GM12878 (cell line): ENCODE measurements at regions not wholly inside any gene's neighbourhood (a gene's known extent, or its start where the extent isn't known, plus 50 kb on each side); places are given as distances from the start of the nearest gene placed in this dataset.

Experiments
- ATAC-seq: fragments of 200-7000 bp; cut with Tn5 transposase; 3 replicates; pipeline ENCODE4 v1.9.1; 2020; ENCODE audit warnings: mild to moderate bottlenecking, moderate library complexity
- BruUV-seq: library from RNA; stranded (reverse); fragments of 400-500 nt; replicated peaks from 2 replicates; lab custom pipeline; 2021; lab: Mats Ljungman, UMichigan
- CTCF ChIA-PET: fragments of 300-600 bp; sonication (Branson Sonifier 250); formaldehyde crosslinking; extraction: SDS; loops from one replicate; lab custom pipeline; 2021; ENCODE audit warnings: inconsistent platforms; lab: Yijun Ruan, JAX
- POLR2A ChIA-PET: fragments of 350-600 bp; formaldehyde crosslinking; extraction: SDS; loops from one replicate; lab custom pipeline; 2021; ENCODE audit warnings: inconsistent platforms; lab: Charles Lee
- RAD21 ChIA-PET: fragments of 300-600 bp; sonication (Branson Sonifier 250); formaldehyde crosslinking; loops from one replicate; lab custom pipeline; 2023; ENCODE audit warnings: antibody characterized with exemption; ENCODE audit not compliant: unreplicated experiment; lab: Charles Lee
- SMC1A ChIA-PET: fragments of 300-600 bp; sonication (Branson Sonifier 250); formaldehyde crosslinking; loops from one replicate; lab custom pipeline; 2023; ENCODE audit not compliant: unreplicated experiment, uncharacterized antibody; lab: Charles Lee
- DNase-seq: peaks from one replicate; pipeline ENCODE4 v3.0.0-alpha.2; 2011; ENCODE audit warnings: low read depth, low spot score
- FAIRE-seq: peaks from 3 replicates; lab custom pipeline; 2011; peaks lifted over from hg19 to GRCh38; lab: Jason Lieb, UNC
- H2AFZ ChIP-seq: 2 replicates; pipeline ENCODE4 v1.6.0; 2011; ENCODE audit warnings: low read depth, low read length, control low read depth; ENCODE audit not compliant: control insufficient read depth
- H3K27ac ChIP-seq: 2 replicates; pipeline ENCODE4 v1.5.1; 2011; ENCODE audit warnings: control low read depth; ENCODE audit not compliant: control insufficient read depth, insufficient read depth
- H3K27me3 ChIP-seq, 2 experiments: replicated peaks in 1 of 2; 2 replicates each; pipeline versions ENCODE4 v1.6.0 to v1.6.1; 2011; ENCODE audit warnings: low read length in 1 of 2; ENCODE audit not compliant: control insufficient read depth in 2 of 2, insufficient read depth in 2 of 2
- H3K36me3 ChIP-seq, 2 experiments: 2 replicates each; pipeline ENCODE4 v1.5.1; 2011; ENCODE audit warnings: low read length in 1 of 2; ENCODE audit not compliant: control insufficient read depth in 2 of 2, insufficient read depth in 2 of 2
- H3K4me1 ChIP-seq: 2 replicates; pipeline ENCODE4 v1.6.1; 2011; ENCODE audit warnings: mild to moderate bottlenecking, low read length, moderate library complexity, mixed read lengths; ENCODE audit not compliant: control insufficient read depth, insufficient read depth
- H3K4me2 ChIP-seq: 2 replicates; pipeline ENCODE4 v1.6.0; 2011; ENCODE audit warnings: control low read depth; ENCODE audit not compliant: control insufficient read depth, insufficient read depth
- H3K4me3 ChIP-seq: fragments of 200-600 bp; sonication (generic); 2 replicates; pipeline ENCODE4 v1.5.1; 2016
- H3K79me2 ChIP-seq: 2 replicates; pipeline ENCODE4 v1.6.0; 2011; ENCODE audit warnings: low read length; ENCODE audit not compliant: control insufficient read depth, insufficient read depth
- H3K9ac ChIP-seq: 2 replicates; pipeline ENCODE4 v1.8.0; 2011; ENCODE audit warnings: low read length, control low read depth, mixed read lengths; ENCODE audit not compliant: control insufficient read depth, insufficient read depth
- H3K9me3 ChIP-seq: replicated peaks from 3 replicates; pipeline ENCODE4 v1.5.1; 2011; ENCODE audit warnings: mild to moderate bottlenecking, low read length; ENCODE audit not compliant: control insufficient read depth, insufficient read depth
- H4K20me1 ChIP-seq: 2 replicates; pipeline ENCODE4 v1.6.0; 2011; ENCODE audit not compliant: control insufficient read depth, insufficient read depth
- DPF2 ChIP-seq: fragments of 450-650 bp; IDR thresholded peaks from 2 replicates; pipeline ENCODE4 v1.6.1; 2017; ENCODE audit warnings: mild to moderate bottlenecking
- GABPA ChIP-seq: IDR thresholded peaks from 2 replicates; pipeline ENCODE4 v1.6.1; 2014; ENCODE audit warnings: antibody characterized with exemption, low read depth, mild to moderate bottlenecking, inconsistent platforms
- HDAC6 ChIP-seq: fragments of 200-600 bp; sonication (generic); IDR thresholded peaks from one replicate; pipeline ENCODE4 v1.8.0; 2017; ENCODE audit warnings: antibody characterized with exemption; ENCODE audit not compliant: unreplicated experiment
- RCOR1 ChIP-seq: conservative IDR thresholded peaks from 2 replicates; pipeline ENCODE4 v1.6.1; 2012; ENCODE audit warnings: low read depth, low read length, improper control_type of control experiment
- RUNX3 ChIP-seq: IDR thresholded peaks from 2 replicates; pipeline ENCODE4 v1.6.1; 2012; ENCODE audit warnings: low read length, inconsistent platforms
- SIX5 ChIP-seq: IDR thresholded peaks from 2 replicates; pipeline ENCODE4 v1.6.1; 2011; ENCODE audit warnings: mild to moderate bottlenecking, low read depth, low read length, moderate library complexity; ENCODE audit not compliant: severe bottlenecking
- TCF12 ChIP-seq: IDR thresholded peaks from 2 replicates; pipeline ENCODE4 v1.6.1; 2011; ENCODE audit warnings: low read depth, mild to moderate bottlenecking, low read length
- YY1 ChIP-seq: IDR thresholded peaks from 2 replicates; pipeline ENCODE4 v1.6.1; 2011; ENCODE audit warnings: low read depth, mild to moderate bottlenecking, low read length
- WGBS: methylation state at CpG from one replicate; pipeline ENCODE4 v1.1.6; 2016; ENCODE audit warnings: low lambda C conversion rate; ENCODE audit not compliant: insufficient replicate concordance, insufficient coverage; ENCODE audit errors: missing lambda C conversion rate; 5-methylcytosine and 5-hydroxymethylcytosine counted together
- in situ Hi-C: fragments of 300-500 bp; cut with MboI; formaldehyde crosslinking; loops from 9 replicates; pipeline ENCODE4 v1.14.3; 2018; ENCODE audit warnings: mixed read lengths
- intact Hi-C: fragments of 100-400 bp; cut with micrococcal nuclease; formaldehyde crosslinking; loops from one replicate; pipeline ENCODE4 v1.14.2; 2022; ENCODE audit not compliant: unreplicated experiment
- TF ChIP-seq, protein P1 (sequence below), 3 experiments: IDR thresholded peaks in 2 of 3; conservative IDR thresholded peaks in 1 of 3; 2 replicates each; pipeline ENCODE4 v1.5.1; 2011; ENCODE audit warnings: low read depth in 3 of 3, low read length in 3 of 3, mild to moderate bottlenecking in 3 of 3, control low read depth in 2 of 3, moderate library complexity in 2 of 3, inconsistent platforms in 1 of 3, mixed read lengths in 1 of 3; ENCODE audit not compliant: control insufficient read depth in 2 of 3, insufficient read depth in 1 of 3; ENCODE audit errors: extremely low read depth in 1 of 3
- TF ChIP-seq, protein P2 (sequence below): fragments of 450-650 bp; formaldehyde crosslinking; IDR thresholded peaks from 2 replicates; pipeline ENCODE4 v1.5.0; 2022; ENCODE audit warnings: mild to moderate bottlenecking, missing genetic modification characterization
- TF ChIP-seq, protein P3 (sequence below): fragments of 450-650 bp; conservative IDR thresholded peaks from 2 replicates; pipeline ENCODE4 v1.6.1; 2017; ENCODE audit warnings: mild to moderate bottlenecking, moderate library complexity

DNA sequence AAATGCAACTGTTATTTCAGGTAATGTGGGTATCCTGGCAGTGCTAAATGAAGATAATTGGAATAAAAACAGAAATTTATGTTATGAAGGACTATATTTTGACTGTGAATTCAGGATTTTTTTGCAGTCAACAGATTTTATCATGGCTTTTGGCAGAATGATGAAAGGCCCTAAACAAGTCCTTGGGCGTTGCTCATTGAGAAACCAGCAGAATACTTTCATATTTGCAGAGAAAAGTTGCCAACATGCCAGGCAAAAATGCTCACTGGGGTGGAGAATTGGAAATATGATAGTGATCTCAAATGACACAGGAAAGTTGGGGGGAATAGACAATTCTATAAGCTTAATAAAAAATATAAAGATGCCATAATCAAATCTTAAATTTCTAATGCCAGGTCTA, 121.1 kb downstream of the GPR85 start:
- ATAC-seq, result no peak
- no peaks in the 10 kb centered on the region for H3K9me3 ChIP-seq
- no peak for FAIRE-seq
- no peak overlapping the region for H2AFZ ChIP-seq
- no peak overlapping the region for H3K27ac ChIP-seq
- intact Hi-C loops (no loop called here), in situ Hi-C loops (no loop called here)
- CTCF ChIA-PET, result no interaction called here
- no peak overlapping the region for H3K4me3 ChIP-seq
- no peak for DNase-seq
- no peak overlapping the region for H3K9ac ChIP-seq
- no peaks in the 10 kb centered on the region for H3K79me2 ChIP-seq
- TF ChIP-seq, protein P1, sequence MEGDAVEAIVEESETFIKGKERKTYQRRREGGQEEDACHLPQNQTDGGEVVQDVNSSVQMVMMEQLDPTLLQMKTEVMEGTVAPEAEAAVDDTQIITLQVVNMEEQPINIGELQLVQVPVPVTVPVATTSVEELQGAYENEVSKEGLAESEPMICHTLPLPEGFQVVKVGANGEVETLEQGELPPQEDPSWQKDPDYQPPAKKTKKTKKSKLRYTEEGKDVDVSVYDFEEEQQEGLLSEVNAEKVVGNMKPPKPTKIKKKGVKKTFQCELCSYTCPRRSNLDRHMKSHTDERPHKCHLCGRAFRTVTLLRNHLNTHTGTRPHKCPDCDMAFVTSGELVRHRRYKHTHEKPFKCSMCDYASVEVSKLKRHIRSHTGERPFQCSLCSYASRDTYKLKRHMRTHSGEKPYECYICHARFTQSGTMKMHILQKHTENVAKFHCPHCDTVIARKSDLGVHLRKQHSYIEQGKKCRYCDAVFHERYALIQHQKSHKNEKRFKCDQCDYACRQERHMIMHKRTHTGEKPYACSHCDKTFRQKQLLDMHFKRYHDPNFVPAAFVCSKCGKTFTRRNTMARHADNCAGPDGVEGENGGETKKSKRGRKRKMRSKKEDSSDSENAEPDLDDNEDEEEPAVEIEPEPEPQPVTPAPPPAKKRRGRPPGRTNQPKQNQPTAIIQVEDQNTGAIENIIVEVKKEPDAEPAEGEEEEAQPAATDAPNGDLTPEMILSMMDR (IDR thresholded peaks at IDR 0.05 in 2 of 3, conservative IDR thresholded peaks at IDR 0.05 in 1 of 3; ENCODE audit: control insufficient read depth in 2 of 3, extremely low read depth in 1 of 3, insufficient read depth in 1 of 3, low read depth in 3 of 3, low read length in 3 of 3), result no peak
- TF ChIP-seq YY1 (no peak), RUNX3 (no peak), TCF12 (no peak), DPF2 (no peak), SIX5 (no peak), RCOR1 (no peak), GABPA (no peak), HDAC6 (no peak)
- TF ChIP-seq, protein P2, sequence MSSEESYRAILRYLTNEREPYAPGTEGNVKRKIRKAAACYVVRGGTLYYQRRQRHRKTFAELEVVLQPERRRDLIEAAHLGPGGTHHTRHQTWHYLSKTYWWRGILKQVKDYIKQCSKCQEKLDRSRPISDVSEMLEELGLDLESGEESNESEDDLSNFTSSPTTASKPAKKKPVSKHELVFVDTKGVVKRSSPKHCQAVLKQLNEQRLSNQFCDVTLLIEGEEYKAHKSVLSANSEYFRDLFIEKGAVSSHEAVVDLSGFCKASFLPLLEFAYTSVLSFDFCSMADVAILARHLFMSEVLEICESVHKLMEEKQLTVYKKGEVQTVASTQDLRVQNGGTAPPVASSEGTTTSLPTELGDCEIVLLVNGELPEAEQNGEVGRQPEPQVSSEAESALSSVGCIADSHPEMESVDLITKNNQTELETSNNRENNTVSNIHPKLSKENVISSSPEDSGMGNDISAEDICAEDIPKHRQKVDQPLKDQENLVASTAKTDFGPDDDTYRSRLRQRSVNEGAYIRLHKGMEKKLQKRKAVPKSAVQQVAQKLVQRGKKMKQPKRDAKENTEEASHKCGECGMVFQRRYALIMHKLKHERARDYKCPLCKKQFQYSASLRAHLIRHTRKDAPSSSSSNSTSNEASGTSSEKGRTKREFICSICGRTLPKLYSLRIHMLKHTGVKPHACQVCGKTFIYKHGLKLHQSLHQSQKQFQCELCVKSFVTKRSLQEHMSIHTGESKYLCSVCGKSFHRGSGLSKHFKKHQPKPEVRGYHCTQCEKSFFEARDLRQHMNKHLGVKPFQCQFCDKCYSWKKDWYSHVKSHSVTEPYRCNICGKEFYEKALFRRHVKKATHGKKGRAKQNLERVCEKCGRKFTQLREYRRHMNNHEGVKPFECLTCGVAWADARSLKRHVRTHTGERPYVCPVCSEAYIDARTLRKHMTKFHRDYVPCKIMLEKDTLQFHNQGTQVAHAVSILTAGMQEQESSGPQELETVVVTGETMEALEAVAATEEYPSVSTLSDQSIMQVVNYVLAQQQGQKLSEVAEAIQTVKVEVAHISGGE (CRISPR knock-in tag), result no peak
- TF ChIP-seq, protein P3, sequence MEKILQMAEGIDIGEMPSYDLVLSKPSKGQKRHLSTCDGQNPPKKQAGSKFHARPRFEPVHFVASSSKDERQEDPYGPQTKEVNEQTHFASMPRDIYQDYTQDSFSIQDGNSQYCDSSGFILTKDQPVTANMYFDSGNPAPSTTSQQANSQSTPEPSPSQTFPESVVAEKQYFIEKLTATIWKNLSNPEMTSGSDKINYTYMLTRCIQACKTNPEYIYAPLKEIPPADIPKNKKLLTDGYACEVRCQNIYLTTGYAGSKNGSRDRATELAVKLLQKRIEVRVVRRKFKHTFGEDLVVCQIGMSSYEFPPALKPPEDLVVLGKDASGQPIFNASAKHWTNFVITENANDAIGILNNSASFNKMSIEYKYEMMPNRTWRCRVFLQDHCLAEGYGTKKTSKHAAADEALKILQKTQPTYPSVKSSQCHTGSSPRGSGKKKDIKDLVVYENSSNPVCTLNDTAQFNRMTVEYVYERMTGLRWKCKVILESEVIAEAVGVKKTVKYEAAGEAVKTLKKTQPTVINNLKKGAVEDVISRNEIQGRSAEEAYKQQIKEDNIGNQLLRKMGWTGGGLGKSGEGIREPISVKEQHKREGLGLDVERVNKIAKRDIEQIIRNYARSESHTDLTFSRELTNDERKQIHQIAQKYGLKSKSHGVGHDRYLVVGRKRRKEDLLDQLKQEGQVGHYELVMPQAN, result no peak
- H3K4me2 ChIP-seq, result no peak overlapping the region
- H3K36me3 ChIP-seq, result no peaks in the 10 kb centered on the region
- 0% methylated on average over 1 of the region's 1 CpG for WGBS
- no TSS peak for BruUV-seq
- H3K4me1 ChIP-seq, result no peaks in the 10 kb centered on the region
- POLR2A ChIA-PET, result no interaction called here
- no peaks in the 10 kb centered on the region for H3K27me3 ChIP-seq
- SMC1A ChIA-PET, result interaction anchor here (1.1 kb wide), 1 partner anchor 13 kb away, joined by 3 read pairs; no protein-coding TSS in a partner anchor
- no peaks in the 10 kb centered on the region for H4K20me1 ChIP-seq
- RAD21 ChIA-PET, result no interaction called here
